NCI-H526 treated with DMSO at 0.1 percent for 48 hours (cell line): ENCODE measurements at regions not wholly inside any gene's neighbourhood (a gene's known extent, or its start where the extent isn't known, plus 50 kb on each side); places are given as distances from the start of the nearest gene placed in this dataset.

Experiments used
- DNase-seq: peaks from one replicate; lab custom pipeline; 2025; lab: John Stamatoyannopoulos, UW

DNA sequence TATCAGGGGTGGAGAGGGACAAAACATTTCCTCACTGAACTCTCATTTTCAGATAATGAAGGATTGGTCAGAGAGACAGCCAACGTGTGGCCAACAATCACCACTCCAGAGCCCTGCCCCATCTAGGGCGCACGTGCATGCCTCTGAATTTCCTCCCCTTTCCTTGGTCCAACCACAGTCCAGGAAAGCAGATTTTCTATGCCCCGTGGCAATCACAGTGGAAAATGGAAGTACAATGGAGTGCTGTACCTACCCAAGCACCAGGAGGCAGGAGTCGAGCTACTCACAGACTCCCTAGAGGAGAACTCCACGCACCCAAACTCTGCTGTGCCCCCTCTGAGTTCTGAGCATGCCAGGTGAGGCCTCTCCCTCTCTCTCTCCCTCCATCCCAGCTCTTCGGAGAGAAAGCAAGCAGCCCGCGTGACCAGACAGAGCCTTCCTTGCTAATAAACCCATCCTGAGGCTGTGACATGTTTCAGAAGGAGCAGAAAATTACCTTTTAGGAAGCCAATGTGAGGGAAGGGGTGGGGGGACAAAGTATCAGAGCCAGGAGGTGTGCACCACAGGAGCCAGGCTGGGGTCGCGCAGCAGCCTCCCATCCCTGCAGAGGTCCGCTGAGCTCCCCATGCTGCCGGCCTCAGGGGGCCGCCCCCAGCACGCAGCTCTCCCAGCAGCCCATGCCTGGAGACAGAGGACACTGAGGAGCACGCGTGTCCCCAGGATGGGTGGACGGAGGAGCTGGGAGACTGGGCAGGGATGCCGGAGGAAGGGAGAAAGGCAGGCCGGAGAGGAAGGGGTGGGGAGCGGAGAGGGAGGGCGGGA lies 73.4 kb downstream of the PITPNM2 start:
- no peak for DNase-seq

GRCh38 chr12:123076604-123077297 lies 74.1 kb downstream of the PITPNM2 start:
- no peak for DNase-seq

GRCh38 chr12:123075646-123076171 lies 75.2 kb downstream of the PITPNM2 start:
- peak; percentile 36 for DNase-seq

- DNase-seq: no peak
Measured at GRCh38 chr12:123075087-123075645, 75.7 kb downstream of the PITPNM2 start.

GRCh38 chr12:123073962-123074801 lies 76.7 kb downstream of the PITPNM2 start:
- no peak for DNase-seq

DNA sequence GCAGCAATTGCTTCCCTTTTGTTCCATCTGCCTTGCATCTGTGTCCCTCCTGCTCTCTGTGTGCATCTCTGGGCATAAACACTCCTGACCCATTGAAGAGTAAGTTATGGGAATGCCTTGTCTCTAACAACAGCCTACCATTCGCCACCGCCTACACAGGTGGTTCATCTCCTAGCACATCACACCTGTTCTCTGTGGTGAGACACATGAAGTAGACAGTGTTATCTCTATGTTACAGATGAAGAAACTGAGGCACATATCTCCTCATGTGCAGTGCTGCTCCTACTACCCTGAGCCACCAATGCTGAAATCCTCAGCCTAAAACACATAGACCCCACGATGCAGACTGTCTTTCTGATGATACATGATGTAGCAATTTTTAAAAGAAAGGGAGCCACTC lies 77.6 kb downstream of the PITPNM2 start:
- DNase-seq: no peak

DNA sequence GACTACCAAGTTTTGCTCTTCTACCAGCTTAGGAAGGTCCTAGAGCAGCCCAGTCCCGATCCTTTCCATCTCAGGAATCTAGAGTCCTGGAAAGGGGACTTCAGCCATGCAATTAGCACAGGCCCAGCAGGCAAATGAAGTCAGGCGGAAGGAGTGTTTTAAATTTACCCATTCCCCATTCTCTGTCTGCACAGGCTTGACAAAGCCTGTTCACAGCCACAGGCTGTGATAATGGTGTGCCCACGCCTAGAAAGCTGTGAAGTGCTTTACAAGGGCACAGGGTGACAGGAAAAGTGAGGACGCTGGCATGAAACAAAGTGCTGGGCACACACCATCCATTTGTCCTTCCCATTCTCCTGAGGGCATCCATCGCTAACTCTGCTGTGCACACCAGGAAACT lies 79.0 kb downstream of the PITPNM2 start:
- no peak for DNase-seq

- DNase-seq: no peak
Measured at GRCh38 chr12:123071099-123071800, 79.6 kb downstream of the PITPNM2 start.

DNA sequence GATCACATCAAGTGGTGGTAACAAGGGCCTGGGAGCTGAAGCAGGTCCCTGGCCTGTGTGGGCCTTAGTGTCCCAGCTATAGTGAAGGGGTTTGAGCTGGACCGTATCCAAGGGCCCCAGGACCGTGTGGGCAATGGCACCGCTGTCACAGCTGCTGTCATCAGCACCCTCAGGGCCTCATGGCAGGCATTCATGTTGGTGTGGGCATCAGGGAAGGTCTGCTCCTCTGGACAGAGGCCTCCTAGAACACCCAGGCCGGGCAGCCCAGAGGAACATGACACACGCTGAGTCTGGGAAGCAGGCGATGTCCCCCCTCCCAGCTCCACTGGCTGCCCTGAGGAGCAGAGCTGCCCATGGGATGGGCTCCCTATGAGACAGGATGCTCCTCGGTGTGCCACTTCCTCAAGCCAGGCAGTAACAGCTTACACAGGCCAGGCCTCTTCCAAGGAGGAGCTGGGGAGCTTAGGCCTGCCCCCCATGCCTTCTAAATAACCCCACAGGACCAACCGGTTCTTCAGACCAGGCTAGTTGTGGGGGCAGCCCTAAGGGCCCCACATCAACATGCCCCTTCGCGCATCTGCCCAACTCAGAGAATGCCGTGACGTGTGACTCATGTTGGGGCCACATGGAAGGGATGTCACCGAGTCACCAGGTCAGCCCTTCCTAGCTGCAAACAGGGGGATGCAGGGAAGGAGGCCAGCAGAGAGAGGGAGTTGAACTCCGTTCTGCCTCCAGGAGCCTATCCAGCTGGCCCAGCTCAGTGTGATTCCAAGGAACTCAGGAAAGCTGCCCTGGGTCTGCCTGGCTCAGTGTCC lies 80.4 kb downstream of the PITPNM2 start:
- DNase-seq: no peak

DNA sequence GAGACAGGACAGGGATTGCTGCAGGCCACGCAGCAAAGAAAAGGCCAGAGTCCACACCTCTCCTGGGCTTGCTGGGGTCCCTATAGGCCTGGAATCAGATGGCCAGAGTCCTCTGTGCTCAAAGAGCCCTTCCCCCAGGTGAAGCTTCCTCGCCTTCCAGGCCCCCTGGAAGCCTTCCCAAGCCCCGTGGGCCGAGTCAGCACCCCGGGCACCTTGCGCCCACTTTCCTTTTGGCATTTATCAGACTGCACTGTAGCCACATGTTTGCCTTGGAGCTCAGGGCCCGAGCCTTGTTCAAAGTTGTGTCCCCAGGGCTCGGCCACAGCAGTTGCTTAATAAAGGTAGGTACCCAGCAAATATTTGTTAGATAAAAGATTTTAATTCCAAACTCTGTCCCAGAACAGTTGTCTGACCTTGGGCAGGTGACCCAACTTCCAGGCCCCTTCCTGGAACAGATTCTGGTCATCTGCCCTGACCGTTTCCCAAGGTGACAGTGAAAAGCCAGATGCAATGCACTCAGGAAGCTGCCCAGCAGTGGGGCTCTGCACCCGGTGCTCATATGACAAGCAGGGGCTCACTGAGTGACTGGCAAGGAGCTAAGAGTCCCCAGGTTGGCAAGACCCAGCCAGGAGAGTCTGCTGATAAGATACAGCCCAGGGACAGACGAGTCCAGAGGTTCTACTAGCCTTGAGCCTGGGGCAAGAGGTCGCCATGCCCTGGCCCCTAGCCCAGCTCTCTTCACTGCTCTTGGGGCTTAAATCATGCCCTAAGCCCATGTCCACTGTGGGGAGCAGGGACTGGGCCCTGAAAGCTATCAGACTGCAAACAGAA lies 81.2 kb downstream of the PITPNM2 start:
- DNase-seq: no peak

- no peak for DNase-seq
Measured at GRCh38 chr12:123067654-123068053, 83.2 kb downstream of the PITPNM2 start.

- DNase-seq: no peak
Measured at GRCh38 chr12:123066384-123066710, 84.5 kb downstream of the PITPNM2 start.

DNA sequence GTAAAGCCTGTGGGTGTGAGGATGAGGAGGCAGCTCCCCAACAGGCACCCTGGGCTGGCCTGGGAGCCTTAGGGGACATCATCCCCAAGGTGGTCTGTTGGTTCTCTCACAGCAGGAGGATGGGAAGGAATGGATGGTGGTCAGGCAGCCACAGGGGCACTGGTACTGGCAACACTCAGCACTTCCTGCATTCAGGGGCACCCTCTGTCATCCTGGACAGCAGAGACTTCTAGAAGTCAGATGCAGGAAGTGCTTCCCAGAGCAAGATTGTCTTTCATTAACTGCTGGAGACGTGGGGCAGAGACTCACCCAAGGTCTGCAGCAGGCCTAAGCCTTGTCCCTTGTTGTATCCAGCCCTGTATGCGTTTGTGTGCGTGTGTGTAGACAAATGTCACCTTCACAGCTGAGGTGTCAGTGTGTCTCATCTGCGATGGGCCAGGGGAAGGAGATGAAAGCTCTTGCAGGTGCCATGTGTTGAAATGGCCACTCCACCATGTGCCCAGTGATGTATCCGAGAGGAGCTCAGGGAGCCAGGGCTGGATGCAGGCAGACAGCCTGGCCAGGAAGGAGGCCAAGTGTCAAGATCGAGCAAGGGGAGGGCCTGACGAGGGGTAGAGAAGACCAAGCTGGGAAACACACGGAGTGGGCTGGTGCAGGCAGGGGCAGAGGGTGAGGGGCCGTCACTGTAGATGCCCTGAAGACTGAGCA lies 85.1 kb downstream of the PITPNM2 start:
- DNase-seq: no peak

GRCh38 chr12:123064885-123065619 lies 84.6 kb downstream of the ARL6IP4 start:
- no peak for DNase-seq

DNA sequence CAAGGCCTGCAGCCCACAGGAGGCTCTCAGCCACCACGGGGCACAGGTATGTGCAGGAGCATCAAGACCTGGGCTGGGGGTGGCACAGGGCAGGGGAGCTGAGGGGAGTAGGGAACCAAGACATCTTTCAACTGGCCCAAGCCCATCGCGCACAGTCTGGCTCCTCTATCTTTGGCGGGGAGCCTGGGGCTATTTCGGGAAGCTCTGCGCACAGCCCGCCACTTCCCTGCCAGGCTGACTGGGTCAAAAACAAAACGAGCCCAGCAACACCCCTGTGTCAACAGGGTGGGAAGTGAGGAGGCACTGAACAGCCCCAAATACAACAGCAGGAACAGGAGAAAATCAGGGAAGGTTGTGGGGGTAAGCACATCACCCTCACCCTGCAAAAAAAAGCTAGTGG lies 83.9 kb downstream of the ARL6IP4 start:
- no peak for DNase-seq

- DNase-seq: no peak
Measured at GRCh38 chr12:123063535-123063934, 83.1 kb downstream of the ARL6IP4 start.

GRCh38 chr12:123062681-123063486 lies 82.4 kb downstream of the ARL6IP4 start:
- DNase-seq: no peak
